HEK293 (cell line): ENCODE measurements at regions not wholly inside any gene's neighbourhood (a gene's known extent, or its start where the extent isn't known, plus 50 kb on each side); places are given as distances from the start of the nearest gene placed in this dataset.

Experiments used
- RBAK ChIP-seq: fragments of 450-650 bp; formaldehyde crosslinking; IDR thresholded peaks from 2 replicates; pipeline ENCODE4 v1.5.1; 2016; ENCODE audit warnings: missing biosample characterization, missing genetic modification characterization
- TSHZ1 ChIP-seq: fragments of 450-650 bp; formaldehyde crosslinking; IDR thresholded peaks from 2 replicates; pipeline ENCODE4 v1.5.1; 2016; ENCODE audit warnings: missing biosample characterization, missing genetic modification characterization, borderline replicate concordance
- ZNF175 ChIP-seq: fragments of 450-650 bp; formaldehyde crosslinking; IDR thresholded peaks from 2 replicates; pipeline ENCODE4 v1.5.1; 2016; ENCODE audit warnings: missing biosample characterization, missing genetic modification characterization
- ZNF18 ChIP-seq: fragments of 450-650 bp; formaldehyde crosslinking; IDR thresholded peaks from 2 replicates; pipeline ENCODE4 v1.5.1; 2016; ENCODE audit warnings: missing biosample characterization, missing genetic modification characterization
- ZNF311 ChIP-seq: fragments of 450-650 bp; formaldehyde crosslinking; IDR thresholded peaks from 2 replicates; pipeline ENCODE4 v1.5.1; 2017; ENCODE audit warnings: missing biosample characterization, missing genetic modification characterization, borderline replicate concordance
- ZNF354C ChIP-seq: fragments of 450-650 bp; formaldehyde crosslinking; IDR thresholded peaks from 2 replicates; pipeline ENCODE4 v1.5.1; 2016; ENCODE audit warnings: missing biosample characterization, missing genetic modification characterization, low read depth, borderline replicate concordance
- TF ChIP-seq, protein P1 (sequence below): fragments of 450-650 bp; formaldehyde crosslinking; IDR thresholded peaks from 2 replicates; pipeline ENCODE4 v1.5.1; 2016; ENCODE audit warnings: missing biosample characterization, missing genetic modification characterization
- TF ChIP-seq, protein P2 (sequence below): fragments of 450-650 bp; formaldehyde crosslinking; optimal IDR thresholded peaks from 2 replicates; pipeline ENCODE3; 2016; ENCODE audit warnings: missing biosample characterization, mild to moderate bottlenecking, missing genetic modification characterization

GRCh38 chrX:137236837-137237236, 203.0 kb upstream of the GPR101 start:
- TF ChIP-seq RBAK (tag by site-specific recombination) (no peak), ZNF311 (tag by site-specific recombination) (no peak), ZNF354C (tag by site-specific recombination) (no peak), TSHZ1 (tag by site-specific recombination) (no peak), ZNF18 (tag by site-specific recombination) (no peak), ZNF175 (tag by site-specific recombination) (no peak)
- TF ChIP-seq, protein P1, sequence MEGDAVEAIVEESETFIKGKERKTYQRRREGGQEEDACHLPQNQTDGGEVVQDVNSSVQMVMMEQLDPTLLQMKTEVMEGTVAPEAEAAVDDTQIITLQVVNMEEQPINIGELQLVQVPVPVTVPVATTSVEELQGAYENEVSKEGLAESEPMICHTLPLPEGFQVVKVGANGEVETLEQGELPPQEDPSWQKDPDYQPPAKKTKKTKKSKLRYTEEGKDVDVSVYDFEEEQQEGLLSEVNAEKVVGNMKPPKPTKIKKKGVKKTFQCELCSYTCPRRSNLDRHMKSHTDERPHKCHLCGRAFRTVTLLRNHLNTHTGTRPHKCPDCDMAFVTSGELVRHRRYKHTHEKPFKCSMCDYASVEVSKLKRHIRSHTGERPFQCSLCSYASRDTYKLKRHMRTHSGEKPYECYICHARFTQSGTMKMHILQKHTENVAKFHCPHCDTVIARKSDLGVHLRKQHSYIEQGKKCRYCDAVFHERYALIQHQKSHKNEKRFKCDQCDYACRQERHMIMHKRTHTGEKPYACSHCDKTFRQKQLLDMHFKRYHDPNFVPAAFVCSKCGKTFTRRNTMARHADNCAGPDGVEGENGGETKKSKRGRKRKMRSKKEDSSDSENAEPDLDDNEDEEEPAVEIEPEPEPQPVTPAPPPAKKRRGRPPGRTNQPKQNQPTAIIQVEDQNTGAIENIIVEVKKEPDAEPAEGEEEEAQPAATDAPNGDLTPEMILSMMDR (tag by site-specific recombination) = no peak
- TF ChIP-seq, protein P2, sequence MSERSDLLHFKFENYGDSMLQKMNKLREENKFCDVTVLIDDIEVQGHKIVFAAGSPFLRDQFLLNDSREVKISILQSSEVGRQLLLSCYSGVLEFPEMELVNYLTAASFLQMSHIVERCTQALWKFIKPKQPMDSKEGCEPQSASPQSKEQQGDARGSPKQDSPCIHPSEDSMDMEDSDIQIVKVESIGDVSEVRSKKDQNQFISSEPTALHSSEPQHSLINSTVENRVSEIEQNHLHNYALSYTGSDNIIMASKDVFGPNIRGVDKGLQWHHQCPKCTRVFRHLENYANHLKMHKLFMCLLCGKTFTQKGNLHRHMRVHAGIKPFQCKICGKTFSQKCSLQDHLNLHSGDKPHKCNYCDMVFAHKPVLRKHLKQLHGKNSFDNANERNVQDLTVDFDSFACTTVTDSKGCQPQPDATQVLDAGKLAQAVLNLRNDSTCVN = no peak
